ENCODE measurements at regions not wholly inside any gene's neighbourhood (a gene's known extent, or its start where the extent isn't known, plus 50 kb on each side); places are given as distances from the start of the nearest gene placed in this dataset.

DNA sequence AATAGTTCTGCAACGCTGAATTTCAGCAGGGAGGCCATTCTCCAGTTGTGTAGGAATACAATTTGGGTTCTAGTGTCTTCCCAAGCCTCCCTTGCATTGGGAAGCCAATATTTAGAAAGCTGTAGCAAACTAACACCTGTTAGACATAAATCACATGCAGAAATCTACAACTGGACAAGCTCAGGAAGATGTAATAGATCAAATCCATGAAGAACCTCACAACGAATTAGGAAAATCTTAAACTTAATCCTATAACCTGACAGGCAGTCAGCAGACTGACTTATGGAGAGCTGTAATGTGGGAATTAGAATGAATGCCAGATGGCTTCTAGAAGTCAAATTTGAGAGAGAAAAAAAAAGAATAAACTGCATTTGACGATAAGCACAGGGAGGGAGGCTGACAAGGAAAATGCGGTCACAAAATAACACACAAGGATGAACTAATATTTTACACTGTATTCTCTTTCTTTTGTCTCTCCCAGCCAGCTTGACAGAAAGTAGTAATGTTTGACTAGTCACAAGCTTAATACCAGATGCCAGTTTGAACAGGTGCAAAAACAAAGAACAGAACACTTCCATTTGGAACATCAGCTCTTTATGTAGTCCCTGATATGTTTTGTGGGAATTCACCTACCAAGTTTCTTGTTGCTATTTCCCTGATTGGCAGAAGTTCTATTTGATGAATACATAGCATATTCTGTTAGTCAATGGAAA is 50.8 kb upstream of the FANCL start:
- TF ChIP-seq, protein P1, sequence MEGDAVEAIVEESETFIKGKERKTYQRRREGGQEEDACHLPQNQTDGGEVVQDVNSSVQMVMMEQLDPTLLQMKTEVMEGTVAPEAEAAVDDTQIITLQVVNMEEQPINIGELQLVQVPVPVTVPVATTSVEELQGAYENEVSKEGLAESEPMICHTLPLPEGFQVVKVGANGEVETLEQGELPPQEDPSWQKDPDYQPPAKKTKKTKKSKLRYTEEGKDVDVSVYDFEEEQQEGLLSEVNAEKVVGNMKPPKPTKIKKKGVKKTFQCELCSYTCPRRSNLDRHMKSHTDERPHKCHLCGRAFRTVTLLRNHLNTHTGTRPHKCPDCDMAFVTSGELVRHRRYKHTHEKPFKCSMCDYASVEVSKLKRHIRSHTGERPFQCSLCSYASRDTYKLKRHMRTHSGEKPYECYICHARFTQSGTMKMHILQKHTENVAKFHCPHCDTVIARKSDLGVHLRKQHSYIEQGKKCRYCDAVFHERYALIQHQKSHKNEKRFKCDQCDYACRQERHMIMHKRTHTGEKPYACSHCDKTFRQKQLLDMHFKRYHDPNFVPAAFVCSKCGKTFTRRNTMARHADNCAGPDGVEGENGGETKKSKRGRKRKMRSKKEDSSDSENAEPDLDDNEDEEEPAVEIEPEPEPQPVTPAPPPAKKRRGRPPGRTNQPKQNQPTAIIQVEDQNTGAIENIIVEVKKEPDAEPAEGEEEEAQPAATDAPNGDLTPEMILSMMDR (conservative IDR thresholded peaks at IDR 0.05; ENCODE audit: low read depth, low read length), result no peak
- DNase-seq (ENCODE audit: low read depth), result no peak
- no peak overlapping the region for H3K4me3 ChIP-seq (ENCODE audit: low read length)

Data from retinal pigment epithelial cell (primary cell).